Nephron progenitor cell (in vitro differentiated cells): ENCODE measurements at regions not wholly inside any gene's neighbourhood (a gene's known extent, or its start where the extent isn't known, plus 50 kb on each side); places are given as distances from the start of the nearest gene placed in this dataset.

Experiments used
- DNase-seq: peaks from one replicate; pipeline ENCODE4 v3.0.0; 2021
- H3K27ac Mint-ChIP-seq: 2 replicates; pipeline ENCODE4 v1.8.0; 2021; ENCODE audit warnings: mild to moderate bottlenecking, moderate library complexity, mixed read lengths
- H3K27me3 Mint-ChIP-seq: 2 replicates; pipeline ENCODE4 v1.8.0; 2021; ENCODE audit warnings: mild to moderate bottlenecking, low read depth, mixed read lengths; ENCODE audit not compliant: poor library complexity
- H3K36me3 Mint-ChIP-seq: 2 replicates; pipeline ENCODE4 v1.8.0; 2021; ENCODE audit warnings: low read depth, mixed read lengths
- H3K4me1 Mint-ChIP-seq: 2 replicates; pipeline ENCODE4 v1.8.0; 2021; ENCODE audit warnings: mixed read lengths
- H3K4me3 Mint-ChIP-seq: 2 replicates; pipeline ENCODE4 v1.8.0; 2021; ENCODE audit warnings: mild to moderate bottlenecking, moderate library complexity, mixed read lengths
- H3K9me3 Mint-ChIP-seq: 2 replicates; pipeline ENCODE4 v1.8.0; 2021; ENCODE audit warnings: mild to moderate bottlenecking, moderate library complexity, mixed read lengths
- CTCF ChIP-seq: fragments of 200-600 bp; sonication (generic); IDR thresholded peaks from 2 replicates; pipeline ENCODE4 v1.5.0; 2021; ENCODE audit warnings: antibody characterized with exemption

- H3K27ac Mint-ChIP-seq = no peak overlapping the region
- H3K4me3 Mint-ChIP-seq = no peak overlapping the region
- no peaks in the 10 kb centered on the region for H3K36me3 Mint-ChIP-seq
- peaks cover 10% of the 10 kb centered on the region for H3K4me1 Mint-ChIP-seq
- no peak for DNase-seq
- no peaks in the 10 kb centered on the region for H3K9me3 Mint-ChIP-seq
- peaks cover 9% of the 10 kb centered on the region for H3K27me3 Mint-ChIP-seq
- no peak for TF ChIP-seq CTCF
Measured at GRCh38 chr3:9311228-9311627, 51.6 kb upstream of the THUMPD3 start.
